ENCODE measurements at regions not wholly inside any gene's neighbourhood (a gene's known extent, or its start where the extent isn't known, plus 50 kb on each side); places are given as distances from the start of the nearest gene placed in this dataset.

- RAD21 ChIA-PET (ENCODE audit: unreplicated experiment), result no interaction called here
- in situ Hi-C loops (cut with MboI), result no loop called here
- no peak overlapping the region for H3K9ac ChIP-seq (ENCODE audit: control insufficient read depth, insufficient read depth, low read length)
- H3K4me3 ChIP-seq, result no peak overlapping the region
- H3K4me1 ChIP-seq (ENCODE audit: control insufficient read depth, insufficient read depth, low read length), result no peaks in the 10 kb centered on the region
- SMC1A ChIA-PET (ENCODE audit: uncharacterized antibody, unreplicated experiment), result interaction anchor here (1.3 to 2.9 kb wide), 3 partner anchors 9 to 11 kb away, joined by 4 to 8 read pairs (median 6); no protein-coding TSS in a partner anchor
- no peaks in the 10 kb centered on the region for H4K20me1 ChIP-seq (ENCODE audit: control insufficient read depth, insufficient read depth)
- POLR2A ChIA-PET, result no interaction called here
- no peak overlapping the region for H3K4me2 ChIP-seq (ENCODE audit: control insufficient read depth, insufficient read depth)
- intact Hi-C loops (cut with micrococcal nuclease; ENCODE audit: unreplicated experiment), result no loop called here
- H3K9me3 ChIP-seq (replicated peaks; ENCODE audit: control insufficient read depth, insufficient read depth, low read length), result no peaks in the 10 kb centered on the region
- H3K36me3 ChIP-seq (ENCODE audit: control insufficient read depth in 2 of 2, insufficient read depth in 2 of 2, low read length in 1 of 2), result no peaks in the 10 kb centered on the region
- no peaks in the 10 kb centered on the region for H3K27me3 ChIP-seq (replicated peaks in 1 of 2; ENCODE audit: control insufficient read depth in 2 of 2, insufficient read depth in 2 of 2, low read length in 1 of 2)
- no peak for ATAC-seq
- 84% methylated on average over 2 of the region's 2 CpGs for WGBS (ENCODE audit: insufficient coverage, insufficient replicate concordance, low lambda C conversion rate, missing lambda C conversion rate)
- CTCF ChIA-PET, result no interaction called here
- no TSS peak for BruUV-seq (replicated peaks)
- no peak overlapping the region for H3K27ac ChIP-seq (ENCODE audit: control insufficient read depth, insufficient read depth)
- no peaks in the 10 kb centered on the region for H3K79me2 ChIP-seq (ENCODE audit: control insufficient read depth, insufficient read depth, low read length)
- no peak for TF ChIP-seq CREB1 (IDR thresholded peaks at IDR 0.05; ENCODE audit: low read depth)
- no peak for FAIRE-seq
- DNase-seq (ENCODE audit: low read depth, low spot score), result no peak
- H2AFZ ChIP-seq (ENCODE audit: control insufficient read depth, low read depth, low read length), result no peak overlapping the region
These were observed 322.4 kb downstream of the PTEN start for GRCh38 chr10:88185830-88186229.

- H3K27me3 ChIP-seq (replicated peaks in 1 of 2; ENCODE audit: control insufficient read depth in 2 of 2, insufficient read depth in 2 of 2, low read length in 1 of 2), result no peaks in the 10 kb centered on the region
- FAIRE-seq (no peak), ATAC-seq (no peak), DNase-seq (ENCODE audit: low read depth, low spot score) (no peak)
- ChIA-PET CTCF (no interaction called here), SMC1A (ENCODE audit: uncharacterized antibody, unreplicated experiment) (interaction anchor here (1.3 to 2.9 kb wide), 5 partner anchors 9 to 257 kb away, joined by 3 to 8 read pairs (median 4); no protein-coding TSS in a partner anchor), RAD21 (ENCODE audit: unreplicated experiment) (no interaction called here), POLR2A (no interaction called here)
- no peaks in the 10 kb centered on the region for H3K79me2 ChIP-seq (ENCODE audit: control insufficient read depth, insufficient read depth, low read length)
- H3K4me2 ChIP-seq (ENCODE audit: control insufficient read depth, insufficient read depth), result no peak overlapping the region
- intact Hi-C loops (cut with micrococcal nuclease; ENCODE audit: unreplicated experiment) (no loop called here), in situ Hi-C loops (cut with MboI) (no loop called here)
- H3K27ac ChIP-seq (ENCODE audit: control insufficient read depth, insufficient read depth), result no peak overlapping the region
- no TSS peak for BruUV-seq (replicated peaks)
- H3K4me1 ChIP-seq (ENCODE audit: control insufficient read depth, insufficient read depth, low read length), result no peaks in the 10 kb centered on the region
- no peak overlapping the region for H2AFZ ChIP-seq (ENCODE audit: control insufficient read depth, low read depth, low read length)
- no peaks in the 10 kb centered on the region for H4K20me1 ChIP-seq (ENCODE audit: control insufficient read depth, insufficient read depth)
- H3K4me3 ChIP-seq, result no peak overlapping the region
- 76% methylated on average over 2 of the region's 2 CpGs for WGBS (ENCODE audit: insufficient coverage, insufficient replicate concordance, low lambda C conversion rate, missing lambda C conversion rate)
- H3K36me3 ChIP-seq (ENCODE audit: control insufficient read depth in 2 of 2, insufficient read depth in 2 of 2, low read length in 1 of 2), result no peaks in the 10 kb centered on the region
- TF ChIP-seq CHD2 (IDR thresholded peaks at IDR 0.05; ENCODE audit: borderline replicate concordance, low read depth, low read length) (no peak), SREBF1 (IDR thresholded peaks at IDR 0.05; ENCODE audit: low read length) (no peak), POLR2AphosphoS2 (IDR thresholded peaks at IDR 0.05; ENCODE audit: low read depth, low read length) (no peak), HCFC1 (IDR thresholded peaks at IDR 0.05; ENCODE audit: low read length) (no peak), ZZZ3 (IDR thresholded peaks at IDR 0.05; ENCODE audit: control insufficient read depth, insufficient read length, low read depth) (no peak), SMARCA5 (IDR thresholded peaks at IDR 0.05) (no peak), BRCA1 (IDR thresholded peaks at IDR 0.05; ENCODE audit: low read depth, low read length) (no peak), LARP7 (IDR thresholded peaks at IDR 0.05) (no peak), SUPT20H (IDR thresholded peaks at IDR 0.05; ENCODE audit: borderline replicate concordance, control insufficient read depth, low read depth, low read length) (no peak), PAX5 (IDR thresholded peaks at IDR 0.05; ENCODE audit: borderline replicate concordance, low read depth, low read length) (no peak), BCL11A (IDR thresholded peaks at IDR 0.05; ENCODE audit: low read depth, low read length) (no peak)
- H3K9ac ChIP-seq (ENCODE audit: control insufficient read depth, insufficient read depth, low read length), result no peak overlapping the region
- H3K9me3 ChIP-seq (replicated peaks; ENCODE audit: control insufficient read depth, insufficient read depth, low read length), result no peaks in the 10 kb centered on the region
These were observed 322.9 kb downstream of the PTEN start for GRCh38 chr10:88186335-88186734.

Measured in GM12878 (cell line).